Renal cortical epithelial cell (primary cell): ENCODE measurements at regions not wholly inside any gene's neighbourhood (a gene's known extent, or its start where the extent isn't known, plus 50 kb on each side); places are given as distances from the start of the nearest gene placed in this dataset.
"Not testable (repeated sequence)": the region's sequence is repeated elsewhere in the genome, so short reads cannot be mapped to it uniquely, and the experiment has no call there.

Source experiments
- DNase-seq: peaks from one replicate; pipeline ENCODE4 v3.0.0-alpha.2; 2011; ENCODE audit warnings: low read depth

GRCh38 chr1:65020774-65021173, 54.4 kb upstream of the JAK1 start:
- peak; percentile 12 for DNase-seq

GRCh38 chr1:65021795-65022194, 55.4 kb upstream of the JAK1 start:
- no peak for DNase-seq

GRCh38 chr1:65022216-65022615, 55.9 kb upstream of the JAK1 start:
- DNase-seq = no peak

- DNase-seq = no peak
Observed at GRCh38 chr1:65025794-65026193, 59.4 kb upstream of the JAK1 start.

- no peak for DNase-seq
Observed at GRCh38 chr1:65026235-65026634, 59.9 kb upstream of the JAK1 start.

GRCh38 chr1:65027666-65028358, 61.5 kb upstream of the JAK1 start:
- DNase-seq = peak; percentile 71

GRCh38 chr1:65029434-65029833, 63.1 kb upstream of the JAK1 start:
- not testable (repeated sequence) for DNase-seq

- DNase-seq = not testable (repeated sequence)
Observed at GRCh38 chr1:65034879-65035278, 68.5 kb upstream of the JAK1 start.

GRCh38 chr1:65036570-65037051, 70.3 kb upstream of the JAK1 start:
- no peak for DNase-seq

- no peak for DNase-seq
Observed at GRCh38 chr1:65039066-65039465, 72.7 kb upstream of the JAK1 start.

GRCh38 chr1:65039508-65039907, 73.2 kb upstream of the JAK1 start:
- DNase-seq = no peak

GRCh38 chr1:65042467-65042866, 76.1 kb upstream of the JAK1 start:
- no peak for DNase-seq

GRCh38 chr1:65044411-65044810, 78.1 kb upstream of the JAK1 start:
- no peak for DNase-seq

- DNase-seq = no peak
Observed at GRCh38 chr1:65045022-65045817, 78.9 kb upstream of the JAK1 start.

GRCh38 chr1:65048335-65048734, 82.0 kb upstream of the JAK1 start:
- no peak for DNase-seq

GRCh38 chr1:65049941-65050713, 83.8 kb upstream of the JAK1 start:
- DNase-seq = no peak

GRCh38 chr1:65050735-65051134, 84.4 kb upstream of the JAK1 start:
- no peak for DNase-seq

GRCh38 chr1:65054481-65054880, 88.1 kb upstream of the JAK1 start:
- no peak for DNase-seq

GRCh38 chr1:65055747-65056146, 89.4 kb upstream of the JAK1 start:
- DNase-seq = no peak

- no peak for DNase-seq
Observed at GRCh38 chr1:65056234-65056633, 89.9 kb upstream of the JAK1 start.

- DNase-seq = no peak
Observed at GRCh38 chr1:65056866-65057265, 90.5 kb upstream of the JAK1 start.

- peak; percentile 55 for DNase-seq
Observed at GRCh38 chr1:65059930-65060538, 88.0 kb upstream of the AK4 start.
